Skin of body (tissue), 1 donor: ENCODE measurements at regions not wholly inside any gene's neighbourhood (a gene's known extent, or its start where the extent isn't known, plus 50 kb on each side); places are given as distances from the start of the nearest gene placed in this dataset.

Source experiments
- DNase-seq: peaks from one replicate; lab custom pipeline; 2025; lab: John Stamatoyannopoulos, UW

DNA sequence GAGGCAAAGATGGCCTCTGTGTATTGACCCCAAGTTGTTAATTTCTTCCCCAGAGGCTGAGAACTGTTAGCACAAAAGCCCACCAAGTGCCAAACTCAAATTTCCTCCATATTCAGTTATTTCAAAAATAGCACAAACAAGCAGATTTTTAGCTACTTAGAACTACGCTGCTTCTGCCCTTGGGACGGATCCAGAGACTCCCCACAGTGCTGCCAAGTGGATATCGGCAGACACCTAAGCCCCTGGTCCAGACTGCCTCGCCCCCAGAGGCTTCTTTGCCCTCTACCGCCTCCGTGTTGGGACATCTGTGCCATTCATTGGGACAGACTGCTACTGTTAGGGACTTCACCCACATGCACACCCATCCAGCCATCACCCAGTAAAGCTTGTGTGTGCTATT is 188.3 kb downstream of the POSTN start:
- DNase-seq = no peak

DNA sequence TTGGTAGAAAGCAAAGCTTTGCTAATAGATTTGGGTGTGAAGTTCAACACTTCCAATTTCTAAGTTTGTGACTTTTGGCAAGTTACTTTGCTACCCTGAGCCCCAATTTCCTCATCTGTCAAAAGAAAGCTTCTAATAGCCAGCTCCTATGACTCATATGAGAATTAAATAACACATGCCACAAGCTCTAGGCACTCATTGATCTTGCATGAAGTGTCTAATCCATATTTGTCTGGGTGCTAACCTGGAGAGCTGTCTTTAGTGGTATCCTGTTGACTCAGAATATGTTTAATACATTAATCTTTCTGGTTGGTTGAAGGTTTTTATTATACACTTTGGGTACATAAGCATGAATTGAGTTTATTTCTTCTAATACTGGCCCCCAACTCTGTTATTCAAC is 188.8 kb downstream of the POSTN start:
- no peak for DNase-seq

DNA sequence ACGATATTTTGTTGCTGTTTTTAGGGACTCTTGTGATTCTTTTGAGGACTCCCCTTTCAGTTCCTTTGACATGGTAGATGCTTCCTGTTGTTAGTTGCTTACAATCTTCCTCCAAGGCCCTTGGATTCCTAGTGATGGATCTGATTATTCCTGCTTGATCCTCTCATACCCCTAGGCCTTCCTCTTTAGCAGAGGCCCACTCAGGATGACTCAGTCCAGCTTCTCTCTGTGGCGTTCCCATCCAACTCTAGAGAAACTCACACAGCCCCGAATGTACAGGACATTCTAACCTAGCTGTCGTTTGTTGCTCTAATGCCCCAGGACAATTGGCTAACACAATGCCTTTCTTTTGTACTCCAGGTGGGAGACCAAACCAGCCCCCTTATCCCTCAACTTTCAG is 191.4 kb downstream of the POSTN start:
- no peak for DNase-seq

DNA sequence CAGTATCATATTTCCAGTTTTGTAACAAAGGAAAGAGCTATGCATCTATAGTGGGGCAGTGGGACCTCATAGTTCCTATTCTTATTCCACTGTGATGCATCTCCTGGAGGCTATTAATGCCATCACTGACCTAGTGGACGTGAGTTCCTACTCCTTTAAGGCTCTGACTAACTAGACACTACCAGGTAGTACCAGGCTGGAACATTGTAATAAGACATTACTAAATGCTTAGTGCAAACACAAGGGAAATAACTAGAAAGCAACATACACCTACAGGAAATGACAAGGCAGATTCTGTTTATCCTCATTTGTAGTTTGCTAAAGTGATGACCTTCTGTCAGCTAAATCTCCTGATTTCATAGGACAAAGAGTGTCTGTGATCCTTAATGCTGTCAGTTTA is 192.5 kb downstream of the POSTN start:
- DNase-seq = no peak

DNA sequence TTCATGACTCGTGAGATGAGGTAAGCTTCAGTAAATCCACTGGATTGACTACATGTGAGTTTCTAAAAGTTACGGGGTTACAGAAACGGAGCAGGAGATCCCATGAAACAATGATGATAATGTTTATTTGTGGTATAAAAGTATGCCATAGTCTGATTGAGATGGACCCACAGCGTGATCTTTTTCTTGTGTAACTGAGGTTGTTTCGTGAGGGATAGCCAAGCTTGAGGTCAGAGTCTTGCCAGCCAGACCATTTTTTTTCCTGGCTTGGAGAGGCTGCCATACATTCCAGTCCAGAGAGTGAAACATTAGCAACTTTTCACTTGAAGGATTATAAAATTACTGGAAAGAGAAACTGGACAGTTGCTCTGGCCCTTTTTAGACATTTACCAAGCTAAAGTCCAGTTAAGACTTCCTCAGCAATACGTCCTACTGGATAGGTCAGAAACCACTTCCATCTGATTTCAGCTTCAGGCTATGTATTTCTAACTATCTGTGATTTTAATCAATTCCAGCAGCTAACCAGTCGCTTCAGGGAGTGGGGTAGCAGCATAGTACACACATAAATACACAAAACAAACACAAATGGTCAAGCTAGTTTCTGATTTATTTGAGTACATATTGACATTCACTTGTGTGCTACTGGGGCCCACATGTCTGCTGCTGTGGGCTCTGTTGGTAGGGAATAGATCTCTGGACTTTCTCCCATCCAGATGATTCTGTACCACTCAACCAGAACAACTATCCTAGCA is 194.6 kb downstream of the POSTN start:
- DNase-seq = no peak

DNA sequence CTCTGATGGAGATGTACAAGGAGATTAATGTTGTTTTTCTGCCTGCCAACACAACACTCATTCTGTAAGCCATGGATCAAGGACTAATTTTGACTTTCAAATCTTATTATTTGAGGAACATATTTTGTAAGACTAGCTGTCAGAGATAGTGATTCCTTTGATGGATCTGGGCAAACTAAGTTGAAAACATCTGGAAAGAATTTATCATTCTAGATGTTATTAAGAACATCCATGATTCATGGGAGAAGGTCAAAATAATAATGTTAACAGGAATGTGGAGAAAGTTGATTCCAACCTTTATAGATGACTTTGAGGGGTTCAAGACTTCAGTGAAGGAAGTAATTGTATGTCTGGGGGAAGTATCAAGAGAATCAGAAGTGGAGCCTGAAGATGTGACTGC is 196.8 kb downstream of the POSTN start:
- DNase-seq = no peak

DNA sequence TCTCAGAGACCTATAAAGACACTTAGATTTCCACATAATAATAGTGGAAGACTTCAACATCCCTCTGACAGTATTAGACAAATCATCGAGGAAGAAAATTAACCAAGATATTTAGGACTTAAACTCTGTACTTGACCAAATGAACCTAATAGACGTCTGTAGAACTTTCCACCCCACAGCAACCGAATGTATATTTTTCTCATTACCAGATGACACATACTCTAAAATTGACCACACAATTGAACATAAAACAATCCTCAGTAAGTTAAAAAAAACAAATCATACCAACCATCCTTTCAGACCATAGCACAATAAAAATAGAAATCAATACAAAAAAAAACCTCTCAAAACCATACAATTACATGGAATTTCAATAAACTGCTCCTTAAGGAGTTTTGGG is 201.0 kb downstream of the POSTN start:
- DNase-seq = no peak

DNA sequence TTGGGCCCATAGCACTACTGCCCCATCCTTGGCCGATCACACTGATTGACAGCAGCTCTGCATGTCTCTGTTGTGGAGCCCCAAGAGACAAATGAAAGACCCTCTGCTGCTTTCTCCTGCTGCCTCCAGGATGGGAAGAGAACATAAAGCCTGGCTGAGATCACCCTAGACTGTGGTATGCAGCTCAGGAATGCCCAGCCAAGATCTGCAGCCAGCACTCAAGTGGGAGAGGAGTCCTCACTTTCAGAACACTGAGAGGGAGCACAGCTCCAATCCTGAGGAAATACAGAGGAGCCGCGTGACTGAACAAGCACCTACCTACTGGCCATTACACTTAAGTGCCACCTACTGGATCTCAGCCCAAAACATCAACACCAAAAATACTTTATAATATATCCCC is 203.0 kb downstream of the POSTN start:
- no peak for DNase-seq

DNA sequence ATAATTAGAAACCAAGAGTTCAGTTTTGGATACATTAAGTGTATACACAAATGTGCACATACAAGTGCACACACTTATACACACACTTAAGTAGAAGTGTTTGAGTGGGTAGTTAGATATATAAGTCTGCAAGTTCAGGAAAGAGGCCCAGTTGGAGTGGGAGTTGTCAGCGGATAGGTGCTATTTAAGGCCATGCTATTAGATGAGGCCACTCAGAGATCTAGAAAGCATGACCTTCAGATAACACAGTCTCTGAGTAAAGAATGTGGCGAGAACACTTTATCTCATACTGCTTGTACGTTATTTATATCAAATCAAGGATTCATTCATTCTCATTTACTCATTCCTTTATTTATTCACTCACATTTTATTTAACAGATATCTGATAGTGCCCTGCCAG is 206.2 kb downstream of the POSTN start:
- no peak for DNase-seq

DNA sequence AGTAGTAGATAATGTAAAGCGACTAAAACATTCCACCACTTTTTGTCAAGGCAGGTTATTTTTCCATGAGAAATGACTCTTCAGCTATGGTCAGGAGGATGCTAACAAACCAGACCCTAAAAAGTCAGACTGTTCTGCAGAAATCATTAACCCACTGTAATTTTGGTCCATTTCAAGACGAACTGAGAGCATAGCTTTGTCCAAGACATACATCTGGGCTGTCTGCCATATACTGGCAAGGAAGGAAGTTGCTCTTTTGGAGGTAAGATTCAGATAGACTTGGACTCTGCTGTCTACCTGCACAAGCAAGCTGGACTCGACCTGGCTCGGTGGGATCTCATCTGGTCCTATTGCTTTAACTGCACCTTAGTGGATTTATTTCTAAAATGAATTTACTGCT is 207.8 kb downstream of the POSTN start:
- no peak for DNase-seq

DNA sequence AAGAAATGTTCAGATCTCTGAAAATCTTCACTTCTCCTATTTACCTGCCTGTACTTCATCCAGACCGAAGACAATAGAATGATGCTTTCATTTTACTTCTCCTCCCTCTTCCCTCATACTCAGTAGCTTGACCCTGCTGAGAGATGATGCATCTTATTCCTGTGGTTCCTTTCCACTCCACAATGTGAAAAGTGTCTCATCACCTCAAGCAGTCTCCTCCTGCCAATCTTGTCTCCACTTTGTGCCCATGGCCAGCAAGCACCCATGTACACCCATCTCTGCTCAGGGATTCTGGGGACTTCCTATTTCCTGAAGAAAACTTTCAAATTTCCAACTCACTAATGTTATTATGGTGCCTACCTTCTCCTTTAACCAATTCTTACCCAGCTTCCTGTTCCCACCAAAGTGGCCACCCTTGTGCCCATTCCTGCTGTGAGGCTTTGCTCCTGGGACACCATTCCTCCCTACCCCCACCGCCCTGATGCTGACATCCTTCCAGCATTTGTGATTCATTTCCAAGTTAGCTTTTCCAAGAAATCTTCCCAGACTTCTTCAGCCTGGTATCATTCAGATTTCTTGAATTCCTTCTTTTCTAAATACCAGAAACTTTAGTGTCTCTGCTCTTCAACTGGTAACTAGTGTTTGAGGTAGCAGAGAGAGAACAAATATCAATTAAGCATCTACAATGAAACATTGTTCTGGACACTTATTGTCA is 212.5 kb downstream of the POSTN start:
- no peak for DNase-seq

DNA sequence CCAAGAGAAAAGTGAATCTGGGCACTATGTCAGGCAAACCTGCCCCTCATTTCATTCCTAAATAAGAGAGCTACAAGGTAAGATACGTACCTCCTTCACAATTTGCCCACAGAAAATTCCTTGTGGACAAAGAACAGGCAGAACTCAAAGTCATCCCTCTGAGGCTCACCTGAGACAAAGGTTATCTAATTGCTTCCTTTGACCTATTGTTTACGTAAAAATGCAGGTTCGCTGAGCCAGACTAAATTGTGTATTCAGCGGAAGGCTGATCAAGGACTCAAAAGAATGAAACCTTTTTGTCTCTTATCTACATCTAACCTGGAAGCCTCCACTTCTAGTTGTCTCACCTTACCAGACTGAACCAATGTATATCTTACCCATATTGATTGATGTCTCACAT is 213.3 kb downstream of the POSTN start:
- no peak for DNase-seq

DNA sequence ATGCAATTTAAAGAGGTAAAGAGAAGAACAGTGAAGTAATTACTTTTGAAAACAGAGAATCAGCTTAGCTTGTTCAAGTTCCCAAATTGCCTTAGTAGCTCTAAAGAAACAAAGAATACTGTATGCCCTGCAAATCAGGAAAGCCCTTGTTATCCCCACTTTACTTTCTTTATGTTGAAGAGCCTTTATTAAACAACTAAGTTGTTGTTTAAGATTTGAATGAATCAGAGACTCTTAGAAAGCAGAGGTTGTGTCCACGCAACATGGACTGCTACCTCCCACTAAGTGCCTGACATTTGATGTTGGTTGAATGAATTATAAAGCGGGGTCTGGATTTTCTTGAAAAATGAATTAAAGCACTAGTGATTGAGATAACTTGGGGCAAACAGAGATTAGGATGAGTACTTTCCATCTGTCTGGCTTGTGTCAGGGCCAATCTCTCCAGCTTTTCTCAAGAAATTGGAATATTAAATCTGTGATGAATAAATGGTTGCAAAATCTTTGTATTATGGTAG is 214.7 kb downstream of the POSTN start:
- DNase-seq = no peak

DNA sequence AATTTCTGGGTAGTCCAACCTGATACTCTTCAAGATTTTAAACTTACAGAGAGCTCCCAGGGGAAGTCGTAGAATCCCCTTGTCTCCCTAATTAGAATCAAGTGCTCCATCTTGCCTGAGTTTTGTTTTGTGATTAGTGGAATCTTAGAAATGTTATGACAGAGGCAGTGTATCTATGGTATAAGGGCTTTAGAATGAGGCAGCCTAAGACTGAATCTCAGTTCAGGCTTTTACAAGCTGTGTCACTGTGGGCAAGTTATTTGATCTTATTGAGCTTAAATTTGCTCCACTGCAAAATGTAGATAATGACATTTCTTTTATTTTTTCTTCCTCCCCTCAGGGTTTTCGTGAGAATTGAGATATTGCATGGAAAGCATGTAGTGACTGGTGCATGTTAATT is 215.5 kb downstream of the POSTN start:
- DNase-seq = peak; percentile 8

DNA sequence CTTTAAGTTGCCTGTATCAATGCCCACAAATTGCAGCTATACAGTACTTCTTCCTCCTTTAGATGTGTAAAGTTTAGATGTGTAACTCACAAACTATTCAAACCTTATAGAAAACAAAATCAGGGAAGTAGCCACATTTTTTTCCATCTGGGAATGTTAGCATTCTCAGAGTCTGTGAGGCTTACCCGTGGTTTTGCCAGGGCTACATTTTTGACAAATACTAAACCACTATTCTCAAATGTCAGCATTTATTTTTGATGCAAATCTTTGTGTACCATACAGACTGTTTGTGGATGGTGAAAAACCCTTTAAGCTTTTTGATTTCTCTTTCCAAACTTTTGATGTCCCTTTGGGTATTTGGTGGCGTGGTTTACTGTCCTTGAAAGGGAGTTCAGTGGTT is 216.4 kb downstream of the POSTN start:
- DNase-seq = no peak

DNA sequence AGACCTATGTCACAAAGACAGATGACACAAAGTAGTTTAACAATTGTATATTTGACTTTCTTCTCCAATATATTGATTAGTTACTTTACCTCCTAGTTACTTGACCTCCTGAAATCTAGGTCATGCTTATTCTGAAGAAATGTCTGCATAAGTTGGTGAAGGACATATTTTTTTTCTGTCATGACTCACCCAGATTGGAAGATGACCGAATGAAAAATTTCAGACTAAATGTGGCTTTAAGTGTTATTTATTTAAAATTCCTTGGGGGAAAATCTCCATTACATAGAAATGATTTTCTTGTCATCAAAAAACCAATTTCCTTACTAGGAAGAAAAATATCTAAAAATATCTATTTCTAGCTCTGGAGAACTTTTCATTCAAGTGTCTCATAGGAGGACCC is 217.1 kb downstream of the POSTN start:
- DNase-seq = no peak

DNA sequence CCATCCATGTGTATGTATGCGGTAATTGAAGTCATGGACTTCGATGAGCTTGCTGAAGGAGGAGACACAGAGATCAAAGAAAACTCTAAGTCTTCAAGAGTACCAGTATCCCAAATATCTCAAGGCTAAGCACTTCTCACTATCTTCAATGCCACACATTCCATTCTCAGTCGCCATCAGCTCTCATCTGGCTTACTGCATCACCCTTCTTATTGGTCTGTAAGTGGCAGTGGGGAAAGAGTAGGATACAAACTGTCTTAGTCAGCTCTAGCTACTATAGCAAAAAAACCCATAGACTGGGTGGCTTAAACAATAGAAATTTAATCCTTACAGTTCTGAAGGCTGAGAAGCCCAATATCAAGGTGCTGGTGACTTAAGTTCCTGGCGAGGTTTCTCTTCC is 218.7 kb downstream of the POSTN start:
- DNase-seq = no peak

DNA sequence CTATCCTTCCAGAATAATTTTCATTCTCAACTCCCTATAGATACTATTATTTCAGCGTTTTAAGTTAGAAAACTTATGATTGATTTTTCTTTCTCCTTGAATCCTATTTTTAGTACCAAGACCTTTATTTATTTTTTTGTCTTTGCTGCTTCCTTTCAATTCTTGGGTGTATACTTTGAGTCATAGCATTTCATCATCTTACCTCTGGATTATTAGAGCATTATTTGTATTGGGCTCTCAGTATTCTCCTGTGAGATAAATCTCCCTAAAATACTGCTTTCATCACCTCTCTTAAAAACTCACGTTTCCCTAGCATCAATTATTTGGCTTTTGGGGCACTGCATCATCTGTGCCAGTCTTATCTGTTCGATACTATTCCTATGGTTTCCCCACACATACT is 222.8 kb downstream of the POSTN start:
- DNase-seq = no peak

DNA sequence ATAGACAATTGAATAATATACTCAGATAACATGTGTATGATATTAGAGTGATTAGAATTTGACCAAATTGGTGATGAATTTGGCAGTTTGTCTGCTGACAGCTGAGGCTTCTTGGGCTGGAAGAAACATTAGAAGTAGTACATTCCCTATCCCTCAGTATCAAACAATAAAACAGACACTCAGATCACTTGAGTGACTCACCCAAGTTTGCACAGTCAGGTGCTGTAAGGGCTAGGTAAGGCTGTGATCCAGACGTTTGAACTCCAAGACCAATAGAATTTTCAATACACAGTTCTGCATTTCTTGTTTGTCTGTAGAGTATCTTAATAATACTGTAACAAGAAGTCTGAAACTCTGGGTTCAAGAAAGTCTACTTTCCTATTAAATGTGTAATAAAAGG is 223.5 kb downstream of the POSTN start:
- DNase-seq = no peak

DNA sequence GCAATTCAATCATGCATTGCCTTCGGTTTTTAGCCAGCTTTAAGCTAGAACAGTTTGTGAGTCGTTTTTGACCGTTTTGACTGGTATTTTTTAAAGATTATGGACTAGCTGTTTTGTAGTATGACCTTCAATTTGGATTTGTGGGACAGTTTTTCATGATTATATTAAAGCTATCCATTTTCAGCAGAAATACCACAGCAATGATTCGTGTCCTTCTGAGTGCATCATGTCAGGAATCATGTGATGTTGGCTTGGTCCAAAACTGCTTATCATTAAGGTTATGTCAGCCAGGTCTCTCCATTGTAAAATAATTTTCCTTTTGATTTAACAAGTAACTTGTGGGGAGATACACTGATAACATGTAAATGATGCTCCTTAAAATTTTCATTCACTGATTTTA is 229.0 kb downstream of the POSTN start:
- no peak for DNase-seq

DNA sequence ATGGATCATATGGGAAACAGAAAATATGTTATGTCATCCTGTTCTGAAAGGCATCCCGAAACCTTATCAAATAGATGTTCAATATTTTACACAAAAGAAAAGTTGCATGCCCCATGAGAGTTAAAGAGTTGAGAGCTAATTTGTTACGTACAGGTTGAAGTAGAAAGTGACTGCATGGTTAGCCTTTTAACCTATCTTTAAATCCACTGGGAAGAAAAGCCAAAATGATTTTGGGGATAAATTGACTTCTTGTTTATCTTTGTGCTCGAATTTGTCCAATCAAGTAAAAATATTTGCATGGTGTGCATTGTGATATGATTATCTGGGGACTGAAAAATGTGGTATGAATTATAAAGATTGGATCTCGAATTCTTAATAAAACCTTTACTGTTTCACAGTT is 230.1 kb downstream of the POSTN start:
- DNase-seq = peak; percentile 80

DNA sequence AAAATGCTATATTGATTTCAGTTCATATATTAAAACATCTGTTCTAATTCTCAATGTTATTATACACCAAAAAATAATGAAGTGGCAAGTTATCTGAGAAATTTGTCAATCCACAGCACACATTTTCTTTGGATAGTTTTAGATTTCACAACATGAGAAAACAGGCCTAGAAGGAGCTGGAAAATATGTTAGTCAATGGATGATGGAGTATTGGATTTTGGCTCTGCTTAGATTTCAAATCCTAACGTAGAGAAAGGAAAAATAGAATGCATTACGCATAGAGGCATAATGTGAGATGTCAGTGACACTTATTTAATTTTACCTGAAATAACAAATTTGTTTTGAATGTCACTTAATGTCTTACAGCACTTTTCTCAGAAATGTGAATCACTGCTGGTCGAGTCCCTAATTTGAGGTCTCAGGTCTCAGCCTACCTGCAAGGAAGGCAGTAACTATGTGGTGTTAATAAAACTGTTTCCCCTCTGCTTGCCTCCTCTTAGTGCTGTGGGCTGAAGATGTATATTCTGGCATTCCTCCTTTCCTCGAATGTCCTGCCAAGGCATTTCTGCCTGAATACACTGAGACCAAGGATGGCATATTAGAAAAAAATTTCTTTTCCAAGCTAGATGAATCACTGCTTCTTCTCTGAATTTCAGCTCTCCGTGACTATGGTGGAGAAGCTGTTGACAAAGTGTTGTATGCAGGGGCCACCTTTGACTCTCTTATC is 232.4 kb downstream of the POSTN start:
- DNase-seq = no peak
